Neural progenitor cell (in vitro differentiated cells): ENCODE measurements at regions not wholly inside any gene's neighbourhood (a gene's known extent, or its start where the extent isn't known, plus 50 kb on each side); places are given as distances from the start of the nearest gene placed in this dataset.

Experiments used
- DNase-seq: peaks from one replicate; pipeline ENCODE4 v3.0.0-alpha.2; 2016; ENCODE audit warnings: low spot score
- H2AFZ ChIP-seq: fragments of 200-600 bp; sonication (generic); replicated peaks from 2 replicates; pipeline ENCODE4 v1.6.1; 2016; ENCODE audit warnings: antibody characterized with exemption
- H3F3A ChIP-seq: fragments of 200-600 bp; sonication (generic); 2 replicates; pipeline ENCODE4 v1.6.1; 2016; ENCODE audit warnings: antibody characterized with exemption, low read depth
- H3K27ac ChIP-seq: fragments of 200-600 bp; sonication (generic); 2 replicates; pipeline ENCODE4 v1.5.1; 2016; ENCODE audit warnings: mild to moderate bottlenecking
- H3K27me3 ChIP-seq: fragments of 200-600 bp; sonication (generic); 2 replicates; pipeline ENCODE4 v1.6.1; 2016; ENCODE audit warnings: mild to moderate bottlenecking, moderate library complexity
- H3K36me3 ChIP-seq: fragments of 200-600 bp; sonication (generic); 2 replicates; pipeline ENCODE4 v1.5.1; 2016
- H3K4me1 ChIP-seq: fragments of 200-600 bp; sonication (generic); 2 replicates; pipeline ENCODE4 v1.6.1; 2016; ENCODE audit warnings: mixed run types
- H3K4me2 ChIP-seq: fragments of 200-600 bp; sonication (generic); 2 replicates; pipeline ENCODE4 v1.6.1; 2016
- H3K4me3 ChIP-seq: fragments of 200-600 bp; sonication (generic); 2 replicates; pipeline ENCODE4 v1.5.1; 2016
- H3K79me2 ChIP-seq: fragments of 200-600 bp; sonication (generic); 2 replicates; pipeline ENCODE4 v1.6.1; 2016; ENCODE audit warnings: low read depth
- H3K9ac ChIP-seq: fragments of 200-600 bp; sonication (generic); 2 replicates; pipeline ENCODE4 v1.6.1; 2016
- H3K9me3 ChIP-seq: fragments of 200-600 bp; sonication (generic); 2 replicates; pipeline ENCODE4 v1.5.1; 2016; ENCODE audit warnings: low read depth
- H4K20me1 ChIP-seq: fragments of 200-600 bp; sonication (generic); 2 replicates; pipeline ENCODE4 v1.6.1; 2016; ENCODE audit warnings: low read depth
- H3K27ac Mint-ChIP-seq: 3 replicates; pipeline ENCODE4 v1.8.0; 2021; ENCODE audit warnings: mixed read lengths
- H3K27me3 Mint-ChIP-seq: 2 replicates; pipeline ENCODE4 v1.8.0; 2022; ENCODE audit warnings: low read depth, mild to moderate bottlenecking, inconsistent platforms, moderate library complexity, mixed read lengths; ENCODE audit not compliant: insufficient read depth
- H3K36me3 Mint-ChIP-seq: 3 replicates; pipeline ENCODE4 v1.8.0; 2021; ENCODE audit warnings: mixed read lengths
- H3K4me1 Mint-ChIP-seq: 3 replicates; pipeline ENCODE4 v1.8.0; 2021; ENCODE audit warnings: mixed read lengths
- H3K4me3 Mint-ChIP-seq: 3 replicates; pipeline ENCODE4 v1.8.0; 2021; ENCODE audit warnings: mild to moderate bottlenecking, moderate library complexity, mixed read lengths
- H3K9me3 Mint-ChIP-seq: 3 replicates; pipeline ENCODE4 v1.8.0; 2020; ENCODE audit warnings: mixed read lengths
- CTCF ChIP-seq: fragments of 200-600 bp; sonication (generic); IDR thresholded peaks from 2 replicates; pipeline ENCODE4 v1.5.1; 2017; ENCODE audit warnings: antibody characterized with exemption, mild to moderate bottlenecking
- EZH2 ChIP-seq: fragments of 200-600 bp; sonication (generic); IDR thresholded peaks from 2 replicates; pipeline ENCODE4 v1.6.1; 2017; ENCODE audit warnings: antibody characterized with exemption, mild to moderate bottlenecking, moderate library complexity
- EZH2phosphoT487 ChIP-seq: fragments of 200-600 bp; sonication (generic); IDR thresholded peaks from 2 replicates; pipeline ENCODE4 v1.6.1; 2017; ENCODE audit warnings: antibody characterized with exemption

- no peak overlapping the region for H3K27ac Mint-ChIP-seq
- no peaks in the 10 kb centered on the region for H3F3A ChIP-seq
- H3K4me3 ChIP-seq = no peak overlapping the region
- no peaks in the 10 kb centered on the region for H3K4me1 Mint-ChIP-seq
- H3K36me3 Mint-ChIP-seq = no peaks in the 10 kb centered on the region
- peaks cover 4% of the 10 kb centered on the region for H3K4me1 ChIP-seq
- no peak overlapping the region for H3K9ac ChIP-seq
- no peak for TF ChIP-seq EZH2phosphoT487
- no peak for TF ChIP-seq CTCF
- TF ChIP-seq EZH2 = no peak
- no peaks in the 10 kb centered on the region for H3K36me3 ChIP-seq
- no peak overlapping the region for H3K27ac ChIP-seq
- no peak for DNase-seq
- no peaks in the 10 kb centered on the region for H3K9me3 ChIP-seq
- H3K4me3 Mint-ChIP-seq = no peak overlapping the region
- no peaks in the 10 kb centered on the region for H3K27me3 ChIP-seq
- no peaks in the 10 kb centered on the region for H3K27me3 Mint-ChIP-seq
- H2AFZ ChIP-seq = no peak overlapping the region
- H4K20me1 ChIP-seq = no peaks in the 10 kb centered on the region
- no peak overlapping the region for H3K4me2 ChIP-seq
- no peaks in the 10 kb centered on the region for H3K79me2 ChIP-seq
- no peaks in the 10 kb centered on the region for H3K9me3 Mint-ChIP-seq
Observed at GRCh38 chr10:83283151-83283550, 856.2 kb upstream of the GHITM start.

GRCh38 chr10:83287374-83287773 lies 851.9 kb upstream of the GHITM start:
- H3K9me3 ChIP-seq = no peaks in the 10 kb centered on the region
- H3K79me2 ChIP-seq = no peaks in the 10 kb centered on the region
- Mint-ChIP-seq H3K4me3 (no peak overlapping the region), H3K27ac (no peak overlapping the region), H3K36me3 (no peaks in the 10 kb centered on the region), H3K9me3 (no peaks in the 10 kb centered on the region), H3K27me3 (peaks cover 5% of the 10 kb centered on the region), H3K4me1 (peaks cover 13% of the 10 kb centered on the region)
- no peak overlapping the region for H3K4me2 ChIP-seq
- H3K4me1 ChIP-seq = peaks cover 26% of the 10 kb centered on the region
- no peak overlapping the region for H3K27ac ChIP-seq
- H2AFZ ChIP-seq = no peak overlapping the region
- no peak overlapping the region for H3K4me3 ChIP-seq
- H3F3A ChIP-seq = peaks cover 25% of the 10 kb centered on the region
- TF ChIP-seq CTCF (no peak), EZH2 (no peak)
- H3K9ac ChIP-seq = no peak overlapping the region
- no peaks in the 10 kb centered on the region for H3K27me3 ChIP-seq
- H4K20me1 ChIP-seq = no peaks in the 10 kb centered on the region
- DNase-seq = no peak
- H3K36me3 ChIP-seq = no peaks in the 10 kb centered on the region

- H3K4me1 Mint-ChIP-seq = peaks cover 13% of the 10 kb centered on the region
- no peaks in the 10 kb centered on the region for H3K79me2 ChIP-seq
- peaks cover 5% of the 10 kb centered on the region for H3K27me3 Mint-ChIP-seq
- H3K27ac ChIP-seq = peak overlapping the region; percentile 74
- no peaks in the 10 kb centered on the region for H3K36me3 Mint-ChIP-seq
- peak overlapping the region; percentile 11 for H3K4me3 ChIP-seq
- no peak overlapping the region for H3K27ac Mint-ChIP-seq
- H2AFZ ChIP-seq = no peak overlapping the region
- peak overlapping the region; percentile 61 for H3K4me2 ChIP-seq
- H3K27me3 ChIP-seq = no peaks in the 10 kb centered on the region
- no peaks in the 10 kb centered on the region for H3K9me3 Mint-ChIP-seq
- no peak overlapping the region for H3K9ac ChIP-seq
- TF ChIP-seq CTCF (no peak), EZH2phosphoT487 (no peak), EZH2 (no peak)
- H3K4me1 ChIP-seq = peaks cover 26% of the 10 kb centered on the region
- no peak overlapping the region for H3K4me3 Mint-ChIP-seq
- DNase-seq = peak; percentile 84
- no peaks in the 10 kb centered on the region for H3K36me3 ChIP-seq
- no peaks in the 10 kb centered on the region for H3K9me3 ChIP-seq
- H3F3A ChIP-seq = peaks cover 25% of the 10 kb centered on the region
- no peaks in the 10 kb centered on the region for H4K20me1 ChIP-seq
Observed at GRCh38 chr10:83289373-83289772, 849.9 kb upstream of the GHITM start.
